ENCODE measurements at regions not wholly inside any gene's neighbourhood (a gene's known extent, or its start where the extent isn't known, plus 50 kb on each side); places are given as distances from the start of the nearest gene placed in this dataset.
"Not testable (repeated sequence)": the region's sequence is repeated elsewhere in the genome, so short reads cannot be mapped to it uniquely, and the experiment has no call there.

DNA sequence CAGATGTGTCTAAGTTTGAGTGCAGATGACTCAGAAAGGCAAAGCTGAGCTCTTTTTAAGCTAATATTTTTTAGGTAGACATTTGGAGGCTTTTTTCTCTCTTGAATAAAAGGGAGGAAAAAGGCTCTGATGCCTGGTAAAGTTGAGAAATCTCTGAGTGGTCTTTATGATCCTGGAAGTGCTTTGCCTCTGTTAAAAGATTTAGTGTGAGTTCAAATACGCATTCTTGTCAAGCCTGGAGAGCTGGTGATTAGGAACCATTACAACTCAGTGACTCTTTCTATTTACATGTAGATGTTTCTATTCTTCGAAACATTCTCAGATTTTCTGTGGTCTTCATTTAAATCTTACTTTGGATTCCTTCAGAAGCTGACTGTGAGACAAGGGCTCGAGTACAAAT lies 143.4 kb upstream of the MED14 start:
- Histone ChIP-seq H2BK15ac (ENCODE audit: low read depth, low read length) (no peak overlapping the region), H3K23ac (ENCODE audit: insufficient read length, low read depth, low read length) (no peak overlapping the region), H2BK20ac (ENCODE audit: low read depth, low read length, poor library complexity, severe bottlenecking) (no peak overlapping the region), H3K79me1 (ENCODE audit: insufficient read depth, low read depth, low read length, poor library complexity, severe bottlenecking) (no peaks in the 10 kb centered on the region), H3K4ac (ENCODE audit: low read depth, low read length) (no peak overlapping the region), H2BK120ac (ENCODE audit: low read depth, low read length, poor library complexity, severe bottlenecking) (no peak overlapping the region), H4K8ac (replicated peaks; ENCODE audit: insufficient read length, low read depth, low read length) (no peak overlapping the region), H3K9ac (ENCODE audit: extremely low read depth, insufficient read length, low read length) (peak overlapping the region; percentile 28), H2AK5ac (ENCODE audit: insufficient read length, low read length) (no peak overlapping the region), H4K5ac (ENCODE audit: insufficient read length, low read depth, low read length) (no peak overlapping the region), H3K79me2 (ENCODE audit: insufficient read depth, low read length) (no peaks in the 10 kb centered on the region), H4K20me1 (ENCODE audit: control insufficient read depth, insufficient read depth, insufficient read length) (no peaks in the 10 kb centered on the region), H4K91ac (ENCODE audit: insufficient read length, low read depth, low read length) (no peak overlapping the region), H3K27me3 (ENCODE audit: insufficient read depth, low read length) (no peaks in the 10 kb centered on the region), H3K27ac (ENCODE audit: insufficient read length, low read depth, low read length) (peak overlapping the region; percentile 91), H3K14ac (ENCODE audit: insufficient read depth, low read length) (no peak overlapping the region), H3K9me3 (ENCODE audit: control insufficient read depth, low read depth, low read length) (no peaks in the 10 kb centered on the region), H3K23me2 (ENCODE audit: insufficient read length, low read depth, low read length, poor library complexity, severe bottlenecking) (no peaks in the 10 kb centered on the region), H3K56ac (ENCODE audit: insufficient read length, low read depth, low read length) (no peak overlapping the region), H3K4me1 (ENCODE audit: insufficient read depth, low read length) (peaks cover 7% of the 10 kb centered on the region; the same call in 1 of the 2 replicates), H3K18ac (ENCODE audit: insufficient read length, low read depth, low read length) (no peak overlapping the region), H2BK5ac (ENCODE audit: insufficient read length, low read length) (no peak overlapping the region), H2BK12ac (ENCODE audit: insufficient read length, low read depth, low read length) (no peak overlapping the region), H3T11ph (ENCODE audit: low read length) (no peak overlapping the region), H2AFZ (ENCODE audit: low read length) (no peak overlapping the region), H3K4me2 (ENCODE audit: insufficient read depth, insufficient read length, low read length) (no peak overlapping the region)
- H3K36me3 Mint-ChIP-seq (ENCODE audit: insufficient read depth in 1 of 3, low read depth in 3 of 3), result peaks cover 8 to 17% (median 14%) of the 10 kb centered on the region in 3 experiments
- peak overlapping the region; percentile 94 to 100 (median 99) for H3K27ac Mint-ChIP-seq
- TF ChIP-seq, protein P1, sequence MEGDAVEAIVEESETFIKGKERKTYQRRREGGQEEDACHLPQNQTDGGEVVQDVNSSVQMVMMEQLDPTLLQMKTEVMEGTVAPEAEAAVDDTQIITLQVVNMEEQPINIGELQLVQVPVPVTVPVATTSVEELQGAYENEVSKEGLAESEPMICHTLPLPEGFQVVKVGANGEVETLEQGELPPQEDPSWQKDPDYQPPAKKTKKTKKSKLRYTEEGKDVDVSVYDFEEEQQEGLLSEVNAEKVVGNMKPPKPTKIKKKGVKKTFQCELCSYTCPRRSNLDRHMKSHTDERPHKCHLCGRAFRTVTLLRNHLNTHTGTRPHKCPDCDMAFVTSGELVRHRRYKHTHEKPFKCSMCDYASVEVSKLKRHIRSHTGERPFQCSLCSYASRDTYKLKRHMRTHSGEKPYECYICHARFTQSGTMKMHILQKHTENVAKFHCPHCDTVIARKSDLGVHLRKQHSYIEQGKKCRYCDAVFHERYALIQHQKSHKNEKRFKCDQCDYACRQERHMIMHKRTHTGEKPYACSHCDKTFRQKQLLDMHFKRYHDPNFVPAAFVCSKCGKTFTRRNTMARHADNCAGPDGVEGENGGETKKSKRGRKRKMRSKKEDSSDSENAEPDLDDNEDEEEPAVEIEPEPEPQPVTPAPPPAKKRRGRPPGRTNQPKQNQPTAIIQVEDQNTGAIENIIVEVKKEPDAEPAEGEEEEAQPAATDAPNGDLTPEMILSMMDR (conservative IDR thresholded peaks at IDR 0.05), result no peak
- H3K27me3 Mint-ChIP-seq (ENCODE audit: low read depth), result no peaks in the 10 kb centered on the region
- peak overlapping the region in 1 of 2 experiments; percentile 55; a peak in 1 of 5 replicates for H3K4me3 Mint-ChIP-seq
- DNase-seq, result no peak
- H3K9me3 Mint-ChIP-seq, result peaks cover 61 to 66% of the 10 kb centered on the region in 2 experiments
- peaks cover 24 to 31% of the 10 kb centered on the region in 2 experiments for H3K4me1 Mint-ChIP-seq
- WGBS (ENCODE audit: extremely low coverage, insufficient read length, low lambda C conversion rate), result no CpG with 5 or more reads among the region's 3 CpGs

DNA sequence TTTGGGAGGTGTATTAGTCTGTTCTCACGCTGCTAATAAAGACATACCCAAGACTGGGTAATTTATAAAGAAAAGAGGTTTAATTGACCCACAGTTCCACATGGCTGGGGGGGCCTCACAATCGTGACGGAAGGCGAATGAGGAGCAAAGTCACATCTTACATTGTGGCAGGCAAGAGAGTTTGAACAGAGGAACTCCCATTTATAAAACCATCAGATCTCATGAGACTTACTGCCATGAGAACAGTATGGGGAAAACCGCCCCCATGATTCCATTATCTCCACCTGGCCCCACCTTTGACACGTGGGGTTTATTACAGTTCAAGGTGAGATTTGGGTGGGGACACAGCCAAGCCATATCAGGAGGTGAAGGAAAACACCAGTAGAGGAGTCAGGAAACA lies 143.8 kb upstream of the MED14 start:
- H3K23ac ChIP-seq (ENCODE audit: insufficient read length, low read depth, low read length); H3K27me3 Mint-ChIP-seq (ENCODE audit: low read depth); H4K91ac ChIP-seq (ENCODE audit: insufficient read length, low read depth, low read length); H3K79me1 ChIP-seq (ENCODE audit: insufficient read depth, low read depth, low read length, poor library complexity, severe bottlenecking); H3K9ac ChIP-seq (ENCODE audit: extremely low read depth, insufficient read length, low read length); H3K27me3 ChIP-seq (ENCODE audit: insufficient read depth, low read length); H2BK5ac ChIP-seq (ENCODE audit: insufficient read length, low read length); H2AFZ ChIP-seq (ENCODE audit: low read length); H3K79me2 ChIP-seq (ENCODE audit: insufficient read depth, low read length); H2AK5ac ChIP-seq (ENCODE audit: insufficient read length, low read length); H3K9me3 ChIP-seq (ENCODE audit: control insufficient read depth, low read depth, low read length); H3T11ph ChIP-seq (ENCODE audit: low read length); H2BK12ac ChIP-seq (ENCODE audit: insufficient read length, low read depth, low read length); H3K14ac ChIP-seq (ENCODE audit: insufficient read depth, low read length); H3K56ac ChIP-seq (ENCODE audit: insufficient read length, low read depth, low read length); H4K8ac ChIP-seq (replicated peaks; ENCODE audit: insufficient read length, low read depth, low read length); H2BK15ac ChIP-seq (ENCODE audit: low read depth, low read length); H2BK120ac ChIP-seq (ENCODE audit: low read depth, low read length, poor library complexity, severe bottlenecking); H3K4ac ChIP-seq (ENCODE audit: low read depth, low read length); H3K18ac ChIP-seq (ENCODE audit: insufficient read length, low read depth, low read length); H3K4me1 ChIP-seq (ENCODE audit: insufficient read depth, low read length); H4K5ac ChIP-seq (ENCODE audit: insufficient read length, low read depth, low read length); H3K4me2 ChIP-seq (ENCODE audit: insufficient read depth, insufficient read length, low read length); H2BK20ac ChIP-seq (ENCODE audit: low read depth, low read length, poor library complexity, severe bottlenecking); H4K20me1 ChIP-seq (ENCODE audit: control insufficient read depth, insufficient read depth, insufficient read length); H3K23me2 ChIP-seq (ENCODE audit: insufficient read length, low read depth, low read length, poor library complexity, severe bottlenecking): not testable (repeated sequence)
- WGBS (ENCODE audit: extremely low coverage, insufficient read length, low lambda C conversion rate), result no CpG with 5 or more reads among the region's 6 CpGs
- peak overlapping the region; percentile 91 for H3K27ac ChIP-seq (ENCODE audit: insufficient read length, low read depth, low read length)
- DNase-seq, result peak; percentile 58
- peaks cover 65 to 69% of the 10 kb centered on the region in 2 experiments for H3K9me3 Mint-ChIP-seq
- peak overlapping the region; percentile 94 to 100 (median 99) for H3K27ac Mint-ChIP-seq
- peaks cover 24 to 31% of the 10 kb centered on the region in 2 experiments for H3K4me1 Mint-ChIP-seq
- H3K4me3 Mint-ChIP-seq, result peak overlapping the region in 1 of 2 experiments; percentile 55; a peak in 2 of 5 replicates
- peaks cover 8 to 17% (median 14%) of the 10 kb centered on the region in 3 experiments for H3K36me3 Mint-ChIP-seq (ENCODE audit: insufficient read depth in 1 of 3, low read depth in 3 of 3)
